IPS-15b (cell line): ENCODE measurements at regions not wholly inside any gene's neighbourhood (a gene's known extent, or its start where the extent isn't known, plus 50 kb on each side); places are given as distances from the start of the nearest gene placed in this dataset.

Source experiments
- H3K27me3 ChIP-seq: one replicate; pipeline ENCODE4 v1.6.1; 2013; ENCODE audit warnings: low read length; ENCODE audit not compliant: control insufficient read depth, insufficient read depth
- H3K36me3 ChIP-seq: one replicate; pipeline ENCODE4 v1.6.1; 2013; ENCODE audit warnings: low read length; ENCODE audit not compliant: control insufficient read depth, insufficient read depth
- H3K4me1 ChIP-seq: one replicate; pipeline ENCODE4 v1.6.1; 2013; ENCODE audit warnings: mild to moderate bottlenecking, low read length; ENCODE audit not compliant: control insufficient read depth, insufficient read depth
- H3K4me3 ChIP-seq: one replicate; pipeline ENCODE4 v1.5.1; 2013; ENCODE audit warnings: low read depth, low read length
- H3K9ac ChIP-seq: one replicate; pipeline ENCODE4 v1.6.1; 2013; ENCODE audit warnings: low read depth, mild to moderate bottlenecking, low read length
- H3K9me3 ChIP-seq: one replicate; pipeline ENCODE4 v1.6.1; 2013; ENCODE audit warnings: mild to moderate bottlenecking, low read length; ENCODE audit not compliant: control insufficient read depth, insufficient read depth

GRCh38 chr3:10555263-10555662, 49.9 kb upstream of the ATP2B2 start:
- no peak overlapping the region for H3K9ac ChIP-seq
- no peaks in the 10 kb centered on the region for H3K9me3 ChIP-seq
- no peak overlapping the region for H3K4me3 ChIP-seq
- H3K4me1 ChIP-seq = peaks cover 4% of the 10 kb centered on the region
- no peaks in the 10 kb centered on the region for H3K36me3 ChIP-seq
- H3K27me3 ChIP-seq = peaks cover 2% of the 10 kb centered on the region

- Histone ChIP-seq H3K9me3 (no peaks in the 10 kb centered on the region), H3K4me3 (no peak overlapping the region), H3K4me1 (peaks cover 4% of the 10 kb centered on the region), H3K36me3 (no peaks in the 10 kb centered on the region), H3K9ac (no peak overlapping the region), H3K27me3 (peaks cover 2% of the 10 kb centered on the region)
These were observed 50.9 kb upstream of the ATP2B2 start for GRCh38 chr3:10556312-10556711.

GRCh38 chr3:10557250-10557649, 51.9 kb upstream of the ATP2B2 start:
- Histone ChIP-seq H3K4me1 (peaks cover 4% of the 10 kb centered on the region), H3K9ac (no peak overlapping the region), H3K36me3 (no peaks in the 10 kb centered on the region), H3K4me3 (no peak overlapping the region), H3K9me3 (no peaks in the 10 kb centered on the region), H3K27me3 (peaks cover 2% of the 10 kb centered on the region)

- H3K36me3 ChIP-seq = no peaks in the 10 kb centered on the region
These were observed 52.5 kb upstream of the ATP2B2 start for GRCh38 chr3:10557781-10558373.

GRCh38 chr3:10558736-10559135, 53.4 kb upstream of the ATP2B2 start:
- H3K4me3 ChIP-seq = no peak overlapping the region
- H3K27me3 ChIP-seq = peaks cover 2% of the 10 kb centered on the region
- no peaks in the 10 kb centered on the region for H3K36me3 ChIP-seq
- H3K9me3 ChIP-seq = no peaks in the 10 kb centered on the region
- no peaks in the 10 kb centered on the region for H3K4me1 ChIP-seq
- no peak overlapping the region for H3K9ac ChIP-seq

More at GRCh38 chr3:10557781-10558373, 52.5 kb upstream of the ATP2B2 start:
- Histone ChIP-seq H3K4me3 (no peak overlapping the region), H3K9me3 (no peaks in the 10 kb centered on the region), H3K27me3 (peaks cover 2% of the 10 kb centered on the region), H3K4me1 (peaks cover 4% of the 10 kb centered on the region), H3K9ac (no peak overlapping the region)

GRCh38 chr3:10560060-10560861, 54.9 kb upstream of the ATP2B2 start:
- Histone ChIP-seq H3K27me3 (peaks cover 2% of the 10 kb centered on the region), H3K9ac (no peak overlapping the region), H3K4me3 (no peak overlapping the region), H3K9me3 (no peaks in the 10 kb centered on the region), H3K36me3 (no peaks in the 10 kb centered on the region), H3K4me1 (no peaks in the 10 kb centered on the region)

- H3K36me3 ChIP-seq = no peaks in the 10 kb centered on the region
- H3K9ac ChIP-seq = no peak overlapping the region
- no peaks in the 10 kb centered on the region for H3K9me3 ChIP-seq
- H3K4me3 ChIP-seq = no peak overlapping the region
- H3K4me1 ChIP-seq = no peaks in the 10 kb centered on the region
- H3K27me3 ChIP-seq = peaks cover 2% of the 10 kb centered on the region
These were observed 56.0 kb upstream of the ATP2B2 start for GRCh38 chr3:10561162-10561945.

GRCh38 chr3:10561946-10562560, 56.7 kb upstream of the ATP2B2 start:
- Histone ChIP-seq H3K4me3 (no peak overlapping the region), H3K4me1 (no peaks in the 10 kb centered on the region), H3K9me3 (no peaks in the 10 kb centered on the region), H3K36me3 (no peaks in the 10 kb centered on the region), H3K9ac (no peak overlapping the region), H3K27me3 (peaks cover 2% of the 10 kb centered on the region)

GRCh38 chr3:10563396-10563795, 58.0 kb upstream of the ATP2B2 start:
- H3K36me3 ChIP-seq = no peaks in the 10 kb centered on the region
- no peaks in the 10 kb centered on the region for H3K27me3 ChIP-seq
- H3K9me3 ChIP-seq = no peaks in the 10 kb centered on the region
- H3K4me3 ChIP-seq = no peak overlapping the region
- no peaks in the 10 kb centered on the region for H3K4me1 ChIP-seq
- H3K9ac ChIP-seq = no peak overlapping the region

GRCh38 chr3:10565814-10566213, 60.4 kb upstream of the ATP2B2 start:
- H3K36me3 ChIP-seq = no peaks in the 10 kb centered on the region
- H3K27me3 ChIP-seq = no peaks in the 10 kb centered on the region
- no peak overlapping the region for H3K9ac ChIP-seq
- H3K9me3 ChIP-seq = no peaks in the 10 kb centered on the region
- H3K4me1 ChIP-seq = no peaks in the 10 kb centered on the region
- no peak overlapping the region for H3K4me3 ChIP-seq

GRCh38 chr3:10566451-10566850, 61.1 kb upstream of the ATP2B2 start:
- Histone ChIP-seq H3K27me3 (no peaks in the 10 kb centered on the region), H3K9ac (no peak overlapping the region), H3K9me3 (no peaks in the 10 kb centered on the region), H3K4me1 (no peaks in the 10 kb centered on the region), H3K4me3 (no peak overlapping the region), H3K36me3 (no peaks in the 10 kb centered on the region)
